ENCODE measurements at regions not wholly inside any gene's neighbourhood (a gene's known extent, or its start where the extent isn't known, plus 50 kb on each side); places are given as distances from the start of the nearest gene placed in this dataset.
A peak's percentile ranks its signal among the peaks of the same experiment; 100 is the strongest.

DNA sequence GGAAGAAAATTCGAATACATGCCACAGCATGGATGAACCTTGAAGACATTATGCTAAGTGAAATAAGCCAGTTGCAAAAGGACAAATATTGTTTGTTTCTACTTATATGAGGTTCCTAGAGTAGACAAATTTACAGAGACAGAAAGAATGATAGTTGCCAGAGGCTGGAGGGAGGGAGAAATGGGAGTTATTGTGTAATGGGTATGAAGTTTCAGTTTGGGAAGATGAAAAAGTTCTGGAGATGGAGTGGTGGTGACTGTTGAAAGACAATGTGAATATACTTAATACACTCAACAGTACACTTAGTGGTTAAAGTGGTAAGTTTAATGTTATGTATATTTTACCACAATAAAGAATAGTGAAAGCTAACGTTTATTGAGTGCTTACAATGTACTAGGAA lies 99.6 kb upstream of the SLC44A1 start:
- no peak for DNase-seq
- H3K4me3 ChIP-seq (ENCODE audit: low read depth, low read length): no peak overlapping the region
- TF ChIP-seq, protein P1, sequence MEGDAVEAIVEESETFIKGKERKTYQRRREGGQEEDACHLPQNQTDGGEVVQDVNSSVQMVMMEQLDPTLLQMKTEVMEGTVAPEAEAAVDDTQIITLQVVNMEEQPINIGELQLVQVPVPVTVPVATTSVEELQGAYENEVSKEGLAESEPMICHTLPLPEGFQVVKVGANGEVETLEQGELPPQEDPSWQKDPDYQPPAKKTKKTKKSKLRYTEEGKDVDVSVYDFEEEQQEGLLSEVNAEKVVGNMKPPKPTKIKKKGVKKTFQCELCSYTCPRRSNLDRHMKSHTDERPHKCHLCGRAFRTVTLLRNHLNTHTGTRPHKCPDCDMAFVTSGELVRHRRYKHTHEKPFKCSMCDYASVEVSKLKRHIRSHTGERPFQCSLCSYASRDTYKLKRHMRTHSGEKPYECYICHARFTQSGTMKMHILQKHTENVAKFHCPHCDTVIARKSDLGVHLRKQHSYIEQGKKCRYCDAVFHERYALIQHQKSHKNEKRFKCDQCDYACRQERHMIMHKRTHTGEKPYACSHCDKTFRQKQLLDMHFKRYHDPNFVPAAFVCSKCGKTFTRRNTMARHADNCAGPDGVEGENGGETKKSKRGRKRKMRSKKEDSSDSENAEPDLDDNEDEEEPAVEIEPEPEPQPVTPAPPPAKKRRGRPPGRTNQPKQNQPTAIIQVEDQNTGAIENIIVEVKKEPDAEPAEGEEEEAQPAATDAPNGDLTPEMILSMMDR (IDR thresholded peaks at IDR 0.05; ENCODE audit: low read depth, low read length): no peak

DNA sequence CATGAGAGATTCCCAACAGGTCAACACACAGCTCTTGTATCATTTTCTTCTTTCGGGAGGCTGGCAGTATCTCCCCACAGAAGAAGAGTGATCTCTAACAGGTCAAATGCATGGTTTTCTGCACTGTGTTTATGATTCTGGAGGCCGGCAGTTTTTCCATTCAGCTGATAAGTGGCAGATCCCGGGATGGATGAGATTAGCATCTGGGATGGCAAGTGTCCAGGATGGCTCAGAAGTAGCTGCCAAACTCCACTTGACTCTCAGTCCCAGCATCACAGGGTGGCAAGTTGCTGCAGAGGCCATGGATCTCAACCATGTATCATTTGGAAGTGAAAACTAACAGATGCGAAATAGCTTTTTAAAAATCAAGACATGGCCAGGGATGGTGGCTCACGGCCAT lies 97.8 kb upstream of the SLC44A1 start:
- Histone ChIP-seq H3K27ac (no peak overlapping the region), H3K36me3 (no peaks in the 10 kb centered on the region), H3K4me3 (ENCODE audit: low read depth, low read length) (no peak overlapping the region), H3K9me3 (ENCODE audit: severe bottlenecking) (no peaks in the 10 kb centered on the region), H3K27me3 (ENCODE audit: insufficient read depth, low read depth, severe bottlenecking) (no peaks in the 10 kb centered on the region)
- no peak for DNase-seq
- TF ChIP-seq, protein P1 (IDR thresholded peaks at IDR 0.05; ENCODE audit: low read depth, low read length): no peak

More for the DNA sequence above, 99.6 kb upstream of the SLC44A1 start:
- no peak overlapping the region for H3K27ac ChIP-seq
- no peaks in the 10 kb centered on the region for H3K9me3 ChIP-seq (ENCODE audit: severe bottlenecking)
- no peaks in the 10 kb centered on the region for H3K27me3 ChIP-seq (ENCODE audit: insufficient read depth, low read depth, severe bottlenecking)
- no peaks in the 10 kb centered on the region for H3K36me3 ChIP-seq

DNA sequence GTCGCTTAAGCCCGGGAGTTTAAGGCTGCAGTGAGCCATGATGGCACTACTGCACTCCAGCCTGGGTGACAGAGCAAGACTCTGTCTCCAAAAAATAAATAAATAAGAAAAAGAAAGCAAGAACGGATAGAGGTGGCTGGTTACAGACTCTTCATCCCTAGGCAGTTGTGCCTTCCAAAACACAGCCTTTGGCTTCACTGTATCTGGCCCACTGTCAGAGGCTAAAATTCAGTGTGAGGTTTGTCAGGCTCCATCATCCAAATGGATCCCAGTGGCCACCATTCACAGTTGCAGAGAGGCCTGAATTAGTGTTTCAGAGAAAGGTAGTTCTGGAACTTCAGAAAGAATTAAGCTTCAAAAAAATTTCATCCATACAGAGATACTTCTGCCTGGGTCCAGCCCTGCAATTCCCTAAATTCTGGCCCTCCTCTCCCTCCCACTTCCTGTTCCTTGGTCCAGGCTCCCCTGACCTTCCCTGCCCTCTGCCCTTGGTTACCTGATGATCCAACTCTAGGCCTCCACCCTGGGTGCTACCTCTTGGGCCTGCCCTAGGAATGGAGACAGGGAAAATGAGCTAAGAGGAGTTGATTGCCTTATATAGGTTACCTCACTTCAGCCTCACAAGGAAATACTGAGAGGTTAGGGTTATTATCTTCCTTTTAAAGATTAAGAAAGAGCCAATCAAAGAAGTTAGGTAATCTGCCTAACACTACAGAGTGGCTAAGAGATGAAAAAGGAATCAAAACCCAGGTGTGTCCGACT lies 97.2 kb upstream of the SLC44A1 start:
- Histone ChIP-seq H3K4me3 (ENCODE audit: low read depth, low read length) (no peak overlapping the region), H3K9me3 (ENCODE audit: severe bottlenecking) (no peaks in the 10 kb centered on the region), H3K27me3 (ENCODE audit: insufficient read depth, low read depth, severe bottlenecking) (no peaks in the 10 kb centered on the region), H3K36me3 (no peaks in the 10 kb centered on the region), H3K27ac (no peak overlapping the region)
- DNase-seq: no peak
- TF ChIP-seq, protein P1 (IDR thresholded peaks at IDR 0.05; ENCODE audit: low read depth, low read length): no peak

DNA sequence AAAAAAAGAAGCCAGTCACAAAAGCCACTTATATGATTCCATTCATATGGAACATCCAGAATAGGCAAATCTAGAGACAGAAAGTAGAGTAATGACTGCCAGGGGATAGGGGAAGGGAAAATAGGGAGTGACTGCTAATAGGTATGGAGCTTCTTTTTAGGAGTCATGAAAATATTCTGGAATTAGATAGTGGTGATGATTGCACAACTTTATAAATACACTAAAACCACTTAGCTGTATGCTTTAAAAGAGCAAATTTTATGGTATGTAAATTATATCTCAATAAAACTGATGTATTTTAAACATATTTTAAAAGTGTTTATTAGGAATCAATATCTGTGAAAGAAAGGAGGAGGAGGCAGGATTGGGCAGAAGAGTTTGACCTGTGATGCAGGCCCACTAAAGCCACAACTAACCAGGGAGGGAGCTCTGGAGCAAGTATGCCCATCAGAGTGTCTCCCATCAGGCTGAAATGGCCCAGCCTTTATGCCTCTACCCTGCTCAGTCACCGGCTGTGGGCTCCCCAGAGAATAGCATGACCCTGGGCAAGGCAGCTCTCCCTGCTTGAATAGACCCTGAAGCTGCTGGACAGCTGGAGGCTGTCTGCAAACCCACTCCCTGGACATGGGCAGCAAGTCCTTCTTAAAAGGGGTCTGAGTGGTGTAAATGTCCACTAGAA lies 96.0 kb upstream of the SLC44A1 start:
- H3K27me3 ChIP-seq (ENCODE audit: insufficient read depth, low read depth, severe bottlenecking): no peaks in the 10 kb centered on the region
- no peaks in the 10 kb centered on the region for H3K9me3 ChIP-seq (ENCODE audit: severe bottlenecking)
- H3K4me3 ChIP-seq (ENCODE audit: low read depth, low read length): no peak overlapping the region
- peak; percentile 32 for DNase-seq
- no peak overlapping the region for H3K27ac ChIP-seq
- no peaks in the 10 kb centered on the region for H3K36me3 ChIP-seq
- TF ChIP-seq, protein P1 (IDR thresholded peaks at IDR 0.05; ENCODE audit: low read depth, low read length): peak; percentile 49; the same call in 1 of the 2 replicates

DNA sequence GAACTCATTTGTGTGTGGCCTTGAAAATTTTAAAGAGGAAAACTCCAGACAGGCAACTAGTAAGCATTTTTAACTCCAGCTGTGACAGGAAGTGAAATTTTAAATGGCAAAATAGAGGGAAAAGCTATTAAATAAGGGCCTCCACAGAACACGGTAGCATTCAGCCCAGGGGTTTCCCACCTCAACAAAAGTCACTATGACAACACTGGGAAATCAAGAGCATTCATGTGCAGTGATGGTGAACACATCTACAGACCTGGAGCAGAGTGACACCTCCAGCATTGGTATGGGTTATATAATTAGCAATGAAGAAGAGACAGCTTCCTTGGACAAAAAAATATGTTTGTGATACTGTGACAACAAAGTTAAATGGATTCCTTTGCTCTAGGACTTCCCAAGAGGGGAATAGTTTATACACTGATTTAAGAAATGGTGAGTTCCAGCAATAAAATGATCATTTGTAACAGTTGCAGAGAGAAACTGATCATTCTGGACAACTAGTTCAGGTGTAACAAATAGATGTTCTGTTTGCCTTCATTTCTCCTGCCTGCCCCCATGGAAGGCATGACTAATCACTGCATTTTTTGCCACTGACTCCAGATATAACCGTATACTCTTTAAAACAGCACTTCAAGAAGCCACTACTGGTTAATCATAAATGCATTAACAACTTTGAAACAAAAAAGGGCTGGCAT lies 93.3 kb upstream of the SLC44A1 start:
- peak overlapping the region; percentile 56 for H3K27ac ChIP-seq
- peak; percentile 21 for DNase-seq
- H3K36me3 ChIP-seq: no peaks in the 10 kb centered on the region
- peak overlapping the region; percentile 11; the same call in 1 of the 2 replicates for H3K4me3 ChIP-seq (ENCODE audit: low read depth, low read length)
- TF ChIP-seq, protein P1 (IDR thresholded peaks at IDR 0.05; ENCODE audit: low read depth, low read length): no peak
- H3K27me3 ChIP-seq (ENCODE audit: insufficient read depth, low read depth, severe bottlenecking): no peaks in the 10 kb centered on the region
- H3K9me3 ChIP-seq (ENCODE audit: severe bottlenecking): no peaks in the 10 kb centered on the region
